ENCODE measurements at regions not wholly inside any gene's neighbourhood (a gene's known extent, or its start where the extent isn't known, plus 50 kb on each side); places are given as distances from the start of the nearest gene placed in this dataset.
"Not testable (repeated sequence)": the region's sequence is repeated elsewhere in the genome, so short reads cannot be mapped to it uniquely, and the experiment has no call there.

GRCh38 chr5:152456815-152457443 is 51.9 kb upstream of the NMUR2 start:
- Mint-ChIP-seq H3K9me3 (no peaks in the 10 kb centered on the region), H3K27me3 (ENCODE audit: low read depth in 3 of 3) (peaks cover 0 to 21% (median 3%) of the 10 kb centered on the region in 3 donors)

GRCh38 chr5:152462021-152462721 is 57.1 kb upstream of the NMUR2 start:
- Mint-ChIP-seq H3K4me3 (no peak overlapping the region), H3K27me3 (ENCODE audit: low read depth in 3 of 3) (peaks cover 0 to 14% (median 3%) of the 10 kb centered on the region in 3 donors)

More at GRCh38 chr5:152456815-152457443, 51.9 kb upstream of the NMUR2 start:
- no peak overlapping the region for H3K27ac Mint-ChIP-seq
- no peaks in the 10 kb centered on the region for H3K36me3 Mint-ChIP-seq
- DNase-seq: no peak
- no peaks in the 10 kb centered on the region for H3K4me1 Mint-ChIP-seq
- no peak overlapping the region for H3K4me3 Mint-ChIP-seq

GRCh38 chr5:152464048-152464447 is 59.0 kb upstream of the NMUR2 start:
- Mint-ChIP-seq H3K4me1 (no peaks in the 10 kb centered on the region), H3K9me3 (peaks cover 0 to 2% (median 0%) of the 10 kb centered on the region in 6 donors), H3K4me3 (no peak overlapping the region), H3K36me3 (no peaks in the 10 kb centered on the region), H3K27me3 (ENCODE audit: low read depth in 3 of 3) (peaks cover 0 to 7% (median 3%) of the 10 kb centered on the region in 3 donors), H3K27ac (no peak overlapping the region)
- no peak for DNase-seq

More at GRCh38 chr5:152462021-152462721, 57.1 kb upstream of the NMUR2 start:
- H3K27ac Mint-ChIP-seq: no peak overlapping the region
- H3K4me1 Mint-ChIP-seq: no peaks in the 10 kb centered on the region
- no peak for DNase-seq
- peaks cover 0 to under 1% (median 0%) of the 10 kb centered on the region in 6 donors for H3K9me3 Mint-ChIP-seq
- H3K36me3 Mint-ChIP-seq: no peaks in the 10 kb centered on the region

GRCh38 chr5:152465140-152465539 is 60.1 kb upstream of the NMUR2 start:
- DNase-seq: no peak
- Mint-ChIP-seq H3K4me3 (no peak overlapping the region), H3K9me3 (peaks cover 0 to 2% (median 0%) of the 10 kb centered on the region in 6 donors), H3K27me3 (ENCODE audit: low read depth in 3 of 3) (peaks cover 0 to 7% (median 0%) of the 10 kb centered on the region in 3 donors), H3K27ac (no peak overlapping the region), H3K36me3 (no peaks in the 10 kb centered on the region), H3K4me1 (peaks cover 7 to 11% of the 10 kb centered on the region in 2 donors)

GRCh38 chr5:152466085-152466745 is 61.1 kb upstream of the NMUR2 start:
- Mint-ChIP-seq H3K36me3 (no peaks in the 10 kb centered on the region), H3K27ac (no peak overlapping the region), H3K27me3 (ENCODE audit: low read depth in 3 of 3) (peaks cover 0 to 11% (median 0%) of the 10 kb centered on the region in 3 donors), H3K4me1 (peaks cover 14 to 18% of the 10 kb centered on the region in 2 donors), H3K9me3 (peaks cover 0 to 2% (median 0%) of the 10 kb centered on the region in 6 donors), H3K4me3 (no peak overlapping the region)
- DNase-seq: no peak

GRCh38 chr5:152470167-152470566 is 65.1 kb upstream of the NMUR2 start:
- H3K36me3 Mint-ChIP-seq: no peaks in the 10 kb centered on the region
- peak overlapping the region in 5 of 6 donors; percentile 17 to 79 (median 26) for H3K27ac Mint-ChIP-seq
- DNase-seq: peak in 2 of 3 donors; percentile 1 to 31
- peaks cover 0 to 8% (median 5%) of the 10 kb centered on the region in 3 donors for H3K27me3 Mint-ChIP-seq (ENCODE audit: low read depth in 3 of 3)
- H3K4me1 Mint-ChIP-seq: peaks cover 18 to 21% of the 10 kb centered on the region in 2 donors
- peaks cover 0 to 2% (median 0%) of the 10 kb centered on the region in 6 donors for H3K9me3 Mint-ChIP-seq
- H3K4me3 Mint-ChIP-seq: peak overlapping the region; percentile 1 to 90 (median 65)

- Mint-ChIP-seq H3K36me3 (no peaks in the 10 kb centered on the region), H3K4me3 (no peak overlapping the region), H3K4me1 (peaks cover 18 to 21% of the 10 kb centered on the region in 2 donors), H3K27ac (no peak overlapping the region), H3K27me3 (ENCODE audit: low read depth in 3 of 3) (peaks cover 1 to 5% (median 5%) of the 10 kb centered on the region in 3 donors), H3K9me3 (peaks cover 0 to 2% (median 0%) of the 10 kb centered on the region in 6 donors)
- no peak for DNase-seq
These were observed 67.0 kb upstream of the NMUR2 start for GRCh38 chr5:152472083-152472482.

- Mint-ChIP-seq H3K36me3 (no peaks in the 10 kb centered on the region), H3K4me1 (peaks cover 9 to 15% of the 10 kb centered on the region in 2 donors), H3K9me3 (peaks cover 0 to 2% (median 0%) of the 10 kb centered on the region in 6 donors), H3K27ac (no peak overlapping the region), H3K4me3 (no peak overlapping the region), H3K27me3 (ENCODE audit: low read depth in 3 of 3) (peaks cover 1 to 5% (median 5%) of the 10 kb centered on the region in 3 donors)
- DNase-seq: no peak
These were observed 69.9 kb upstream of the NMUR2 start for GRCh38 chr5:152474961-152475360.

GRCh38 chr5:152477536-152477935 is 72.5 kb upstream of the NMUR2 start:
- peaks cover 0 to 4% (median 1%) of the 10 kb centered on the region in 6 donors for H3K9me3 Mint-ChIP-seq
- H3K4me3 Mint-ChIP-seq: no peak overlapping the region
- H3K4me1 Mint-ChIP-seq: no peaks in the 10 kb centered on the region
- no peak overlapping the region for H3K27ac Mint-ChIP-seq
- DNase-seq: no peak
- H3K27me3 Mint-ChIP-seq (ENCODE audit: low read depth in 3 of 3): peaks cover 0 to 3% (median 1%) of the 10 kb centered on the region in 3 donors
- peaks cover 0 to 3% (median 0%) of the 10 kb centered on the region in 3 donors for H3K36me3 Mint-ChIP-seq

GRCh38 chr5:152479866-152480265 is 74.8 kb upstream of the NMUR2 start:
- H3K4me1 Mint-ChIP-seq; H3K9me3 Mint-ChIP-seq; H3K4me3 Mint-ChIP-seq; H3K27ac Mint-ChIP-seq; H3K27me3 Mint-ChIP-seq (ENCODE audit: low read depth in 3 of 3); DNase-seq; H3K36me3 Mint-ChIP-seq: not testable (repeated sequence)

- H3K4me3 Mint-ChIP-seq: peak overlapping the region in 1 of 5 donors; percentile 77
These were observed 75.6 kb upstream of the NMUR2 start for GRCh38 chr5:152480677-152481076.

GRCh38 chr5:152487130-152487529 is 82.1 kb upstream of the NMUR2 start:
- no peaks in the 10 kb centered on the region for H3K4me1 Mint-ChIP-seq
- no peaks in the 10 kb centered on the region for H3K36me3 Mint-ChIP-seq
- peaks cover 0 to 2% (median 0%) of the 10 kb centered on the region in 6 donors for H3K9me3 Mint-ChIP-seq
- H3K27ac Mint-ChIP-seq: no peak overlapping the region
- DNase-seq: no peak
- H3K4me3 Mint-ChIP-seq: no peak overlapping the region
- H3K27me3 Mint-ChIP-seq (ENCODE audit: low read depth in 3 of 3): peaks cover 0 to 4% (median 2%) of the 10 kb centered on the region in 3 donors

More at GRCh38 chr5:152480677-152481076, 75.6 kb upstream of the NMUR2 start:
- H3K27ac Mint-ChIP-seq: peak overlapping the region in 1 of 6 donors; percentile 88
- not testable (repeated sequence) for H3K9me3 Mint-ChIP-seq; H3K36me3 Mint-ChIP-seq; H3K4me1 Mint-ChIP-seq; DNase-seq; H3K27me3 Mint-ChIP-seq (ENCODE audit: low read depth in 3 of 3)

- H3K4me1 Mint-ChIP-seq: no peaks in the 10 kb centered on the region
- no peaks in the 10 kb centered on the region for H3K36me3 Mint-ChIP-seq
- no peak for DNase-seq
- H3K4me3 Mint-ChIP-seq: no peak overlapping the region
- peaks cover 0 to 6% (median 5%) of the 10 kb centered on the region in 3 donors for H3K27me3 Mint-ChIP-seq (ENCODE audit: low read depth in 3 of 3)
- H3K27ac Mint-ChIP-seq: no peak overlapping the region
- H3K9me3 Mint-ChIP-seq: peaks cover 0 to 1% (median 0%) of the 10 kb centered on the region in 6 donors
These were observed 83.8 kb upstream of the NMUR2 start for GRCh38 chr5:152488869-152489268.
